Tongue (tissue), 1 donor: ENCODE measurements at regions not wholly inside any gene's neighbourhood (a gene's known extent, or its start where the extent isn't known, plus 50 kb on each side); places are given as distances from the start of the nearest gene placed in this dataset.

Experiments
- DNase-seq: peaks from one replicate; pipeline ENCODE4 v3.0.0-alpha.2; 2015

DNA sequence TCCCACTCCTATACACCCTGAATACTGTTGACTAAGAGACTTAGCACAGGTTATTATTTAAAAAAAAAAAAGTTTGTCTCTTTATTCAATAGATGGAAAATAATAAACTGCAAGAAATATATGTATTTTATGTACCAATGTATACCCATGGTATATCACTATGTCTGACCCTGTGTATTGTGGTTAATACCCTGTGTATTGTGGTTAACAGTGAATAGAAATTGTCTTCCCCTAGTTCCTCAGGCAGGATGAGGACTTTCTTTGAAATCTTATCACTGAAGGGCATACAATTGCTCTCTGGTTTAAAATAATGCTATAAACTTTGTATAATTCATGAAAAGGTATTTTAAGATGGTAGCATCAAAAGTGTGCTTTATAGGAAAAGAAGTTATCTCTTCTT, 80.0 kb upstream of the TMEM106B start:
- DNase-seq: no peak

DNA sequence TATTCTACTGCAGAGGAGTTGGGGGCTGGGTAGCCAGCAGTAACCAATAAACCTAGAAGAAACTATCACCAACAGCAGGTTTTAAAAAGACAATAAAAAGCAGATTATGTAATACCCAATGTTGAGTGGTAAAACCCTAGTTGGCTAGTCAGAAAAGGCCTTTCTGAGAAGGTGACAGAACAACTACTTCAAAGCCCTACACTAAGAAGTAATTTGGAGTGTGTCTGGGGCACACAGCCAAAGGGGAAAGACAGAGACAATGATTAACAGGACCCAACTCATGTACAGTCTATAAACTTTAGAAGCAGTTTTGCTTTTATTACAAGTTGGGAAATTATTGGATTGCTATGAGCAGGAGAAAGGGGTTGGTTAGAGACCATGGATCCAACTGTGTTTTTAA, 77.2 kb upstream of the TMEM106B start:
- DNase-seq: no peak

DNA sequence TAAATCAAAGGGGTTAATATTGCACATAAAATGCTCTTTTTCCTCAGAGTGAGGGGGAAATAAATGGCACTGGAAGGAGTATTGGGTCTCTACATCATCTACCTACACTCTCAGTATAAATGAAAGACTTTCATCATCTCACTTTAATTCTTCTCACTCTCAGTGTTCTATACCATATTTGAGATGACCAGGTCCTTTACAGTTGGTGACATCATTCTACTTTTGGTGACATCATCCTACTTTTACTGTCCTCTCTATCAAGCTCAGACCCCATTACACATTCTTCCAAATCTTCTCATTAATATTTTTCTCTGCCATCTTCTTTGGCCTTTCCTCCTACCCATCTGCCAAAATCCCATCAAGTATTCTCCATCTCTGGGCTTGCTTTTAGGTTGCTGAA, 74.6 kb upstream of the TMEM106B start:
- DNase-seq: no peak

DNA sequence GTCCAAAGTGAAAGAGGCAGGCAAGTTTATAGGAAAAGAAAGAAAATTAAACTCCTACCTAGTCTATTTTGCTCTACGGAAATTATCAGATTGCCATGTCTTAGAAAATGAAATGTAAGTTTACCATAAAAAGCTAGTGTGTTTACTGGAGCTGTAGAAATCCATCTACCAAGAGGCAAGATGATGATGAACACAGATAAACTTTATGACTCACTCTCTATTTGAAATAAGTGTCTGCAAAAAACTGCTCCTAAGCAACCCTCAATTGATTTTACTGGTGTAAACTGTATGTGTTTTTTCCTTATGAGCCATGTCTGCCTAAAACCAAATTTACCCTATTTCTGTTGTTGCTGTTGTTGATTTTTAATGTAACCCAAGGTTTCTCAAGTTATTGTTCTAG, 73.8 kb upstream of the TMEM106B start:
- DNase-seq: no peak

DNA sequence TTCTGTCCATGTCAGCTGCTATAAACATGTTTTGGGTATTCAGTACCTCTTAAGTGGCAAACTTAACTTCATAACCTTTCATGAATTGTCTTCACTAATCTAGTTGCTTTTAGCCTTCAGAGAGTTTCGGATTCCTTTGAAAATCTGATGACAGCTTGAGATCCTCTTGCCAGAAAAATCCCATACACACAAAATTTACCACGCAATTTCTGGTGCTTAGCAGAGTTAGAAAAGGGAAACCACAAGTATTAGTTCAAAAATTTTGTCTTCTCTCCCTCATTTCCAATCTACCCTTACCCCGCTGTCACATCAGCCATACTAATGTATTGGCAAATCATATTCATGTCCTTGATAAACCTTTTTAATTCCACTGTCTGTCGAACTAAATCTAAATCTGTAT, 72.7 kb upstream of the TMEM106B start:
- no peak for DNase-seq

DNA sequence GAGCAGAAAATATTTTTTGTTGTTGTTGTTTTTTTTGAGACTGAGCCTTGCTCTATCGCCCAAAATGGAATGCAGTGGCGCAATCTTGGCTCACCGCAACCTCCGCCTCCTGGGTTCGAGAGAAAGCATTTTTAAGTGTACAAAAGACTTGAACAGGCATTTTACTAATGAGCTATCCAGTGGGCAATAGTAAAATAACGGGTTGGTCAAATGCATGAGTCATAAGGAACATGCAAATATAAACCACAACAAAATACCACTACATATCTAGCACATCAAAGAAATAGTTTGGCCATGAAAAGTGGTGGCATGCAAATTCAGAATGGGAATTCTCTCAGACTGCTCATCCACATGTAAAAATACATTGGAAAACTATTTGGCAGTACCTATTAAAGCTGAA, 71.7 kb upstream of the TMEM106B start:
- no peak for DNase-seq

DNA sequence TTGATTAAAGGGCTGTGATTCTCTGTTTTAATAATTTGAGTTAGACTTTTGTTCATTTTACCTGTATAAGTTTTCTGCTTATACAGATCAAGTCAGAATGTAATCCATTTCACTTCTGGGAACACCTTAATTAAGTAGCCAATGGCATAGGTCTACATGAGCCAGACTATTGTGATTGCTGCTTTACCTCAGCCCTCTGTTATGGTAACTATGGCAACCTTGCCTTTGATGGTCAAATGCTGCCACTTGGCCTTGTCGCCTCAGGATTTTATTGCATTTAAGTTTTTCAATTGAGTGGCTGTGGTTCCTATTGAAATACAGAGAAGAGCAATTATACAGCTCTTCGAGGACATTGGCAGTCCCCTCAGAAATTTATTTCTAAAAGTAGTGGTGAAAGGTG, 64.3 kb upstream of the TMEM106B start:
- DNase-seq: no peak

DNA sequence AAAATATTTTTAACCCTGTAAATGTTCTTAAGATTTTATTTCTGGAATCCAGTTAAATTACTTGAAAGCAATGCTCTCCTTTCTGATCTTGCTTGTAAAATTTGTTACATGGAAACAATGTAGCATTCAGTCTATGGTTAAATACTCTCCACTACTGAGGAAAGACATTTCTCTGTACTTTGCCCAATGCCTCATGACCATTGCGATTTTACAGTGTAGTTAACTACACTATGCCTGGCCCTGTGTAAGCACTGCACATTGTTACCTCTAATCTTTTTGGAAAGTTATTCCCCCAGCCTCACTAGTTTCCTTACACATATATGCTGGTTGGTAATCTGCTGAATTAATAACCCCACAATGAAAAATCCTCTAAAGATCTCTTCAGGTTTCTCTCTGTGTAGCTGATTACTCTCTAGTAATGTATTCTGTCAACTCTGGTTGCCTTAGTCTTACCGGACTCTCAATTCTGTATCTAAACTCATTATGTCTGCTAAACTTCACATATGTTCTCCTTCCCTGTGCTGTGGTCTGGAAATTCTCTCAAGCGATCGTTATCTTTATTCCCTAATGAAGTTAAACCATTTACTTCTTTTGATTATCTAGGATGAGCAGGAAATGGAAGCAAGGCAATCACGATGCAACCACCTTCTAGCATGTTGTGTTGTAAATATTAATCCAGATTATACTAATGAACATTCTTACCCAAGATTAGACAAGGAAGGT, 58.7 kb upstream of the TMEM106B start:
- peak; percentile 2 for DNase-seq

DNA sequence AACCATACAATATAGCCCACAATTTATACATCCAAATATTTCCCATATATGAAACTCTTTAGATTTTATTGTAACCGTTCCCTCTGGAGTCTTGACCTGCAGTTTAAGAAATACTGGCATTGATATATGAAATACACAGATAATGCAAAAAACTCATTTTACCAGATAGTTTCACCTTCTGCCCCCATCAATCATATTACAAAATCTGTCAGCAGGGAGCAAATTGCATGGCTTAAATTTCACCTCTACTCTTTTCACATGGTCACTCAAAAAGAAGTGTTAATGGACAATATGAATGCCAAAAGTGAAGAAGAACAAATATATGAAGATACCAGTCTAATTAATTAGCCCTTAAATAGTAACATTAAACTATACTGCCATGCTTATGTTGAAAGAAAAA, 57.0 kb upstream of the TMEM106B start:
- DNase-seq: no peak

DNA sequence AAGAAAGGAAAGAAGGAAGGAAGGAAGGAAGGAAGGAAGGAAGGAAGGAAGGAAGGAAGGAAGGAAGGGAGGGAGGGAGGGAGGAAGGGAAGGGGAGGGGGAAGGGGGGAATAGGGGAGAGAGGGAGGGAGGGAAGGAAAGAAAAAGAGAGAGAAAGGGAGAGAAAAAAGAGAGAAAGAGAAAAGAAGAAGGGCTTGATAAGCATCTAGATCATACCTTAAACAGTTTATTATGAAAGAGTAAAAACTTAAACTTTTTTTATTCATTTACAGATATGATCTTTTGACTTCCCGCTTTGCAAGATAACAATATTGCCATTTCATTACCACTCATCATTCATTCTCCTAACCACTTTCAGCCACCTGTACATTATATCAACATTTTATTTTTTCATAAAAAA, 53.6 kb upstream of the TMEM106B start:
- no peak for DNase-seq

DNA sequence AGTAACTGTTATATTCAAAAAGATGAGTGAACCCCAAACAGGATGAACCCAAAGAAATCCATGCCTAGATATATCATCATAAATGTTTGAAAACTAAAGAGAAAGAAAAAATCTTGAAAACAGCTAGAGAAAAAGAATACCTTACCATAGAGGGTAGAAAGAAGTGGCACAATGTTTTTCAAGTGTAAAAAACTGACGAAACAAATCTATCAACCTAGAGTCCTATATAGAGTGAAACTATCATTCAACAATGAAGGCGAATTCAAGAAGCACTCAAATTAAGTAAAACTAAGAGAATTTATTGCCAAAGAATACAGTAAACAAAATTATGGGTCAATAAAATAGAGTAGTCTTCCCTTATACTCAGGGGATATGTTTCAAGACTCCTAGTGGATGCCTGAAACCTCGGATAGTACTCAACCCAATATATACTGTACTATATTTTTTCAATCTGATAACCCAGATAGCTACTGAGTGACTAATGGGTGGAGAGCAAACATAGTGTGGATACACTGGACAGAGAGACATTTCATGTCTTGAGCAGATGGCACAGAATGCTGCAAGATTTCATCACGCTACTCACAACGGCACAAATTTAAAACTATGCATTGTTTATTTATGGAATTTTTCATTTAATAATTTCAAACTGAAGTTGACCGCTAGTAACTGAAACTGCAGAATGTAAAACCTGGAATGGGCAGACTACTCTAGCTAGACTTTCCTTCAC, 52.6 kb upstream of the TMEM106B start:
- no peak for DNase-seq

DNA sequence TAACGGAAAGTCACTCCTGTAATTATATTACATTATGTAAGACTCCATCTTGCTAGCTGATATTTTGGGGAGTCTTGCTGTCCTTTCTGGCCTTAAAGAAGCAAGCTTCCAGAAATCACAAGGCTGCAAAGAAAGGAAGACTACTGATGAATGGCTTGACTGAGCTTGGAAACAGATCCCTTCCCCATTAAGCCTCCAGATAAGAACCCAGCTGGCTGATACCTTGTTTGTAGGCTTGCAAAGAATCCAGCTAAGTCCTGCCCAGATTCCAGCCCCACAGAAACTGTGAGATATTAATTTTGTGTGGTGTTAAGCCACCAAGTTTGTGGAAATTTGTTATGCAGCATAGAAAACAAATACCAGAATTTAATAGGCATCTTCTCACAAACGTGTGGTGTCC, 49.9 kb upstream of the TMEM106B start:
- no peak for DNase-seq
